ENCODE measurements at regions not wholly inside any gene's neighbourhood (a gene's known extent, or its start where the extent isn't known, plus 50 kb on each side); places are given as distances from the start of the nearest gene placed in this dataset.

DNA sequence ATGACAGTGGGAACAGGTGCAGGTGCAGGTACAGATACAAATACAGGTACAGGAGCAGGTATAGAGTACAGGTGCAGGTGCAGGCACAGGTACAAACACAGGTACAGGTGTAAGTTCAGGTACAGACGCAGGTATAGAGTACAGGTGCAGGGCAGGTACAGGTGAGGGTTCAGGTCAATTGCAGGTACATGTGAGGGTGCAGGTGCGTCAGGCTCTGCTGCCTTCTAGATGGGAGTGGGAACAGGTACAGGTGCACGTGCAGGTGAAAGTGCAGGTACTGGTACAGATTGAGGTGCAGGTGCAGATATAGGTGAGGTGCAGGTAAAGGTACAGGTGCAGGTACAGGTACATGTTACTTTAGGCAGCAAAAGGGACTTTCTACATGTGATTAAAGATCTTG, 85.7 kb downstream of the CRLF2 start:
- Histone ChIP-seq H3K9me3 (ENCODE audit: insufficient read depth in 2 of 2, low read depth in 1 of 2, low read length in 1 of 2) (no peaks in the 10 kb centered on the region), H3K36me3 (ENCODE audit: control insufficient read depth in 2 of 4, insufficient read depth in 4 of 4, low read length in 3 of 4) (no peaks in the 10 kb centered on the region; a peak in 1 of 8 replicates)
- WGBS, 2 experiments (ENCODE audit: extremely low coverage in 1 of 2, insufficient coverage in 1 of 2, insufficient read length in 1 of 2, insufficient replicate concordance in 2 of 2, low coverage in 1 of 2, low lambda C conversion rate in 2 of 2, missing lambda C conversion rate in 1 of 2), result 79% methylated on average over 3 of the region's 3 CpGs; no CpG with 5 or more reads in 1 of the 2 experiments
- TF ChIP-seq FOSL1 (IDR thresholded peaks at IDR 0.05; ENCODE audit: insufficient read depth, low read depth, low read length) (no peak), EZH2 (IDR thresholded peaks at IDR 0.05; ENCODE audit: low read depth, low read length, severe bottlenecking) (no peak), MAX (IDR thresholded peaks at IDR 0.05) (no peak), NANOG (IDR thresholded peaks at IDR 0.05; ENCODE audit: insufficient read depth, low read depth, low read length, poor library complexity, severe bottlenecking) (no peak), RBBP5 (IDR thresholded peaks at IDR 0.05; ENCODE audit: borderline replicate concordance, low read depth, low read length) (no peak), SAP30 (IDR thresholded peaks at IDR 0.05; ENCODE audit: insufficient read depth, insufficient replicate concordance, low read length) (no peak), CREB1 (IDR thresholded peaks at IDR 0.05) (no peak), BCL11A (IDR thresholded peaks at IDR 0.05; ENCODE audit: low read depth in 2 of 2, low read length in 2 of 2) (no peak), PHF8 (conservative IDR thresholded peaks at IDR 0.05; ENCODE audit: low read depth, low read length) (no peak), CBX5 (IDR thresholded peaks at IDR 0.05; ENCODE audit: low read depth, low read length) (no peak), BRCA1 (IDR thresholded peaks at IDR 0.05; ENCODE audit: low read depth, low read length) (no peak), RXRA (IDR thresholded peaks at IDR 0.05; ENCODE audit: insufficient read depth, low read depth, low read length) (no peak), TEAD4 (IDR thresholded peaks at IDR 0.05; ENCODE audit: low read depth, low read length) (no peak)
- TF ChIP-seq, protein P1, sequence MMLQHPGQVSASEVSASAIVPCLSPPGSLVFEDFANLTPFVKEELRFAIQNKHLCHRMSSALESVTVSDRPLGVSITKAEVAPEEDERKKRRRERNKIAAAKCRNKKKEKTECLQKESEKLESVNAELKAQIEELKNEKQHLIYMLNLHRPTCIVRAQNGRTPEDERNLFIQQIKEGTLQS (IDR thresholded peaks at IDR 0.05; ENCODE audit: insufficient read depth, low read depth, low read length), result no peak

More for the DNA sequence above, 85.7 kb downstream of the CRLF2 start:
- Histone ChIP-seq H3K9ac (replicated peaks in 1 of 4; ENCODE audit: extremely low read depth in 1 of 4, low read depth in 3 of 4, low read length in 3 of 4) (no peak overlapping the region), H2BK5ac (ENCODE audit: low read depth, low read length) (no peak overlapping the region), H3K27me3 (replicated peaks in 1 of 4; ENCODE audit: control insufficient read depth in 3 of 4, extremely low read depth in 1 of 4, insufficient read depth in 3 of 4, low read length in 3 of 4) (no peaks in the 10 kb centered on the region), H4K20me1 (replicated peaks in 1 of 2; ENCODE audit: control insufficient read depth in 1 of 2, insufficient read depth in 2 of 2, low read length in 2 of 2) (peaks cover 0 to 12% of the 10 kb centered on the region in 2 experiments), H2BK15ac (ENCODE audit: low read length) (no peak overlapping the region), H2AFZ (ENCODE audit: low read length) (no peak overlapping the region), H3K4me1 (replicated peaks in 1 of 4; ENCODE audit: control insufficient read depth in 3 of 4, insufficient read depth in 4 of 4, low read length in 3 of 4) (no peaks in the 10 kb centered on the region; a peak in 1 of 7 replicates), H3K4me2 (ENCODE audit: insufficient read depth in 1 of 2, low read depth in 2 of 2, low read length in 2 of 2) (no peak overlapping the region), H4K5ac (ENCODE audit: insufficient read length, low read depth, low read length) (no peak overlapping the region), H3K14ac (ENCODE audit: insufficient read length) (no peak overlapping the region), H4K91ac (replicated peaks; ENCODE audit: insufficient read length, low read length) (no peak overlapping the region), H2BK12ac (ENCODE audit: low read depth, low read length) (peak overlapping the region; percentile 87; the same call in 1 of the 2 replicates), H3K4me3 (ENCODE audit: extremely low read depth in 1 of 4, insufficient read depth in 2 of 4, low read depth in 3 of 4, low read length in 4 of 4) (no peak overlapping the region), H3K4ac (replicated peaks; ENCODE audit: insufficient read length, low read depth, low read length) (no peak overlapping the region), H3K79me1 (ENCODE audit: low read depth, low read length) (no peaks in the 10 kb centered on the region; the same call in 1 of the 2 replicates), H3K18ac (ENCODE audit: extremely low read depth, low read length) (no peak overlapping the region), H3K27ac (ENCODE audit: low read depth, low read length) (no peak overlapping the region), H4K8ac (ENCODE audit: extremely low read depth, insufficient read depth, low read length) (no peak overlapping the region), H3K23me2 (ENCODE audit: low read depth, low read length) (peaks cover 10% of the 10 kb centered on the region), H3K56ac (replicated peaks; ENCODE audit: insufficient read length, low read depth, low read length) (no peak overlapping the region), H2BK20ac (ENCODE audit: low read length) (no peak overlapping the region), H3K79me2 (ENCODE audit: control insufficient read depth in 1 of 2, insufficient read depth in 2 of 2, low read length in 2 of 2) (peaks cover 0 to 3% of the 10 kb centered on the region in 2 experiments; a peak in 1 of 4 replicates), H2BK120ac (replicated peaks; ENCODE audit: low read depth, low read length) (no peak overlapping the region), H2AK5ac (ENCODE audit: low read depth, low read length) (peak overlapping the region; percentile 24; the same call in 1 of the 2 replicates), H3K23ac (ENCODE audit: insufficient read length) (no peak overlapping the region)
- no peak for FAIRE-seq
- DNase-seq (ENCODE audit: low read depth in 1 of 2, low spot score in 2 of 2), result no peak
- ChIA-PET POLR2A (ENCODE audit: partially characterized antibody) (no interaction called here), CTCF (ENCODE audit: partially characterized antibody) (no interaction called here)

All from H1 (cell line).